HL-60 (cell line): ENCODE measurements at regions not wholly inside any gene's neighbourhood (a gene's known extent, or its start where the extent isn't known, plus 50 kb on each side); places are given as distances from the start of the nearest gene placed in this dataset.

ENCODE experiments used
- DNase-seq, 2 experiments: peaks; one replicate each; pipeline ENCODE4 v3.0.0-alpha.2; 2010 to 2020; ENCODE audit warnings: low read depth in 1 of 2, low spot score in 1 of 2
- H3K27ac ChIP-seq: fragments of 250-450 bp; sonication (Bioruptor Pico); replicated peaks from 2 replicates; pipeline ENCODE4 v1.5.1; 2020; ENCODE audit warnings: mild to moderate bottlenecking, moderate library complexity
- H3K27me3 ChIP-seq: fragments of 250-450 bp; sonication (Bioruptor Pico); 2 replicates; pipeline ENCODE4 v1.5.1; 2021; ENCODE audit warnings: mild to moderate bottlenecking, moderate library complexity; ENCODE audit not compliant: insufficient read depth, poor library complexity, severe bottlenecking
- H3K4me3 ChIP-seq: replicated peaks from 2 replicates; pipeline ENCODE4 v1.5.1; 2011; ENCODE audit warnings: mild to moderate bottlenecking, control low read depth, low read length; ENCODE audit not compliant: insufficient read depth
- CTCF ChIP-seq: IDR thresholded peaks from one replicate; pipeline ENCODE4 v1.5.1; 2011; ENCODE audit warnings: low read length, control low read depth, inconsistent platforms; ENCODE audit not compliant: insufficient read depth
- GABPA ChIP-seq: IDR thresholded peaks from 2 replicates; pipeline ENCODE4 v1.6.1; 2012; ENCODE audit warnings: low read depth
- POLR2AphosphoS5 ChIP-seq: IDR thresholded peaks from 2 replicates; pipeline ENCODE4 v1.6.1; 2012; ENCODE audit warnings: low read depth
- REST ChIP-seq: IDR thresholded peaks from 2 replicates; pipeline ENCODE4 v1.6.1; 2012; ENCODE audit warnings: low read depth; ENCODE audit not compliant: insufficient replicate concordance
- SPI1 ChIP-seq: IDR thresholded peaks from 2 replicates; pipeline ENCODE4 v1.6.1; 2012; ENCODE audit warnings: low read depth, mild to moderate bottlenecking, borderline replicate concordance

DNA sequence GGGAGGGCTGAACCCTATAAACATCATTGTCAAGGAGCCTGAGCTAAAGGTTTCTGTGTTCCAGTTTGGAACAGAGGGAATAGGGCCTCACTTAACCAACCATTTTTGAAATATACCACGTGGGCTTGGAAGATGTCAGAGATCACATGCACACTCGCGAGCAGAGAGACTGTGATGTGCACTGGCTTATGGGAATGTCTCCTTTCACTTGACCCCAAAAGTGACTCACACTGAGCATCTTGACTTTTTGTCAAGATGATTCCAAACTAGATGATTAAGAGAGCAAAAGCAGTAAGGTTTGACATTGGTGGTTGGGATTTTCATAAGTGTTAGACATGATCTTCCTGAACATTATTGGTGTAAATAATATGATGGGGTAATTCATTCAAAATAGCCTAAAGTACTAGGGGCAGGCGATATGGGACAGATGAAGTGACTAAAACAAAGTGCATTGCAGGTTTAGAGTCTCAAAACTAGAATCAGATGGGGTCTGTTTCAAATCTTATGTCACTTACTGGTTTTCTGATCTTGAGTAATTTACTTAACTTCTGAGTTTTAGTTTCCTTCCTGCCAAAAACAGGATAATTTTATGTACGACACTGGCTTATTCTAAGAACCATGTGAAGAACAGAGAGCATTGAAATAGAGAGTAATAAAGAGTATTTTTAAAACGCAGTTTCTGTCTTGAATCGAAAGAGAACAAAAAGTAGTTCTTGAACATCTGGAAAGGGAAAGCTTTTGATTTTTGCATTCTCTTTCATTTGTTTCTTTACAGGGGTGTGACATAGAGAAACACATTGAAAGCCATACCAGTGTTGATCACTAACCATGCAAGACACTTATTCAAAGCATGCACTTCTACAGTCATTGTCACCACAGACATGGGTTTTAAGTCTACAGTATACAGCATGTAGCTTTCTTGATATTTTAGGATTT is 383.0 kb downstream of the DIRAS2 start:
- H3K4me3 ChIP-seq, result no peak overlapping the region
- TF ChIP-seq SPI1 (no peak), POLR2AphosphoS5 (no peak), GABPA (no peak), CTCF (no peak), REST (no peak)
- H3K27me3 ChIP-seq, result no peaks in the 10 kb centered on the region
- DNase-seq, result no peak
- no peak overlapping the region for H3K27ac ChIP-seq

- H3K27me3 ChIP-seq, result no peaks in the 10 kb centered on the region
- TF ChIP-seq SPI1 (no peak), CTCF (no peak), POLR2AphosphoS5 (no peak), GABPA (no peak), REST (no peak)
- DNase-seq, result no peak
- no peak overlapping the region for H3K27ac ChIP-seq
- no peak overlapping the region for H3K4me3 ChIP-seq
Measured at GRCh38 chr9:90261698-90262097, 380.9 kb downstream of the DIRAS2 start.

DNA sequence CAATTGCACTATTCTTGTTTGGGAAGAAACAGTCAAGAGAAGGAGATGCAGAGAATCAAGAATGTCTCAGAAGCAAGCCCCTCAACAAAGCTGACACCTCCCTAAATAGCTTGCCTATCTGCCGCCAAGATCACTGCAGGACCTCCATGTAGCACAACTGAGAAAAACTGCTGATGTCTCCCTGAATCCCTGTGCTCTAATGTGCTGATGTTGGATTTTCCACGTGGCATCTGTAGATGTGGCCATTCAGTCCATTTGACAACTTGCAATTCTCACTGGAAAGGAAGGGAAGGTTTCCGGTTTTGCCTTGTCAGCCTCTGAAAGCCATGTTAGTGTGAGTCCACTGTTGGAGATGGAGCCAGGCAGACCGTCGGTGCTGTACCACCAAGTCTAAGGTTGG is 374.0 kb downstream of the DIRAS2 start:
- TF ChIP-seq CTCF (no peak), SPI1 (no peak), POLR2AphosphoS5 (no peak), REST (no peak), GABPA (no peak)
- Histone ChIP-seq H3K27ac (no peak overlapping the region), H3K27me3 (no peaks in the 10 kb centered on the region), H3K4me3 (no peak overlapping the region)
- no peak for DNase-seq
